Stimulated activated CD4-positive, alpha-beta T cell treated with anti-CD3 and anti-CD28 coated beads, Interleukin-4, amount 100 ng/mL, for 4 hours (primary cell): ENCODE measurements at regions not wholly inside any gene's neighbourhood (a gene's known extent, or its start where the extent isn't known, plus 50 kb on each side); places are given as distances from the start of the nearest gene placed in this dataset.

Source experiments
- DNase-seq, 2 experiments: peaks; one replicate each; pipeline ENCODE4 v3.0.0-alpha.2; 2020

DNA sequence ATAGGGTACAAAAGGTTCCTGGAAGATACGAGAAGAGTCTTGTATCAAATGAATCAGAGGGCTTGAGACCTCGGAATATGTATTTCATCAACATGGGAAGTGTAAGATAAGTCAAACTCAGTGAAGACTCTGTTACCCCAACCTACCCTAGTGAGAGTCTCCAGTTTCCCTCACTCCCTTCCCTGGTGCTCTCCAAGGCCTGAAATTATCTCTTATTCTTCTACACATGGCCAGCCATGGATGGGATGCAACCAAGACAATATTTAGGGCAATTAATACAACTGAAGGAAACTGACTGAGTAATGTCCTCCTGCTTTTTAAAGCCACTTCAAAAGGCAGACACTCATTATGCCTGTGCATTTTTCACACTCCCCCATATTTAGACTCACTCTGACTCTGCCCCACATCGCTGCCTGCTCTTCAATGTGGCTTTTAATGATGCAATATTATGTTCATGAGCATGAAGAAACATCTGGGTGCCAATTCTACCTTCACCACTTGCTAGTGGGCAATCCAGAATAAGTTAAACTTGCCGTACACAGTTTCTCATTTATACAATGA, 137.1 kb upstream of the THBS1 start:
- DNase-seq: no peak

DNA sequence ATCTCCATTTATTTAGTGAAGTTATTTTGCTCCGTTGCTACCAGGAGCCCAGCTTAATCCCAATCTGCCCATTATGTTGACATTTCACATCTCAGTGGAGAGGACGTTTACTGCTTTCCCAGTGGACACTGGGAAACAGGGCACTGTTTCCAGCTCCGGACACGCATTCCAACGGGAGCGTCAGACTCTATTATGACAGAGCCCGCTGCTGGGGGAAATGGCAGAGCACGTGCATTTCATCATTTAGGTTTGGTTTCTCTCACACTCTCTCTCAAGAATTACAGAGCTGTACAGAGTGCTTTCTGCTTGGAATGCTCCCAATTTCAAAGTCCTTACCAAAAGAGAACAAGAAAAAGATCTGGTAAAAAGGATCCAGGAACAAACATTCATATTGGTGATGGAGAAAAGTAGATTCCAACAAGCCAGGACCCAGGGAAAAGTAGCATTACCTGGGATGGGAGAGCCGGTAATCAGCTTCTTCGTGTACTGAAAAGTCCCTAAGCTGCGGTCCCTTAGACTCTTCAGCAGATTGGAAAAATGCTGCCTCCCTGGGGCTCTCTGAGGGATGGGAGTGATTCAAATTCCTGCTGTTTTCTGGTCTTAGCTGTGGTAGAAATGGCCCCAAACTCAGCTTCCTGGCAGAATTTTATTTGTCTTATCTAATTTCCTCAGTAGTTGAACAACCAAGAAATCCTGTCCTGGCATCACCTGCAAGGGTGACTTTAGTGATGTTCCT, 136.0 kb upstream of the THBS1 start:
- DNase-seq: no peak

DNA sequence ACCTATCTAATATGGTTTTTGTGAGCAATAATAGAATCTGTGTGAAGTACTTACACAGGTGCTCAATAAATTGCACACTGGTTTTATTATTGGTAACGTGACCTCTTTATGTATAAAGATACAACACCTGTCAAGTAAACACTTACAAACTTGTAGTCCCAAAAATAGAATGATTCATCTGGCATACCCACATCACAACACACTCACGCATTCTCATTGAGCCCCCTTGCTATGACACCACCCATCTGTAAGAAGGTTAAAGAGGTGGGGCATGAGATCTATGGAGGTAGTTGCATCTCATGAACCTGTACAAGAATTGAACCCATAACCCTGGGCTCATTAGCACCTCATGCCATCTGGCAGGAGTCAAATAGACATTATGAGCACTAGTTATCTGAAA, 134.9 kb upstream of the THBS1 start:
- no peak for DNase-seq

DNA sequence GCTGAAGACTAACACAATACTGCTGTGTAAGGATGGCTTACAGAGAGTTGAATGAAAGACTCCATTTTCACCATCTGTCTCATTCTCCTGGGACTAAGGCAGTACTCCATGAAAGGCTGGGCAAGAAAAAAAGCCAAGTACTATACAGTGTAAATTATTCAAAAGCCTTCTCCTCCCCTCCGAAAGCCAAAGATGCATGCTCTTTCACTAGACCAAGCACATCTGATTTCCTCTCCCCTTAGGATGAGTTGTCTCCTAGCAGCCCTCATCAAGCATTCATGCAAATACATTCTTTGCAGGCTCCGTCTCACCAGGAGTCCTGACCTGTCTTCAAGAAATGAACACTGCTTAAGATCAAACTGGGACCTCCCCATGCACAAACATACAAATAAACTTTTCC, 133.5 kb upstream of the THBS1 start:
- DNase-seq: no peak

DNA sequence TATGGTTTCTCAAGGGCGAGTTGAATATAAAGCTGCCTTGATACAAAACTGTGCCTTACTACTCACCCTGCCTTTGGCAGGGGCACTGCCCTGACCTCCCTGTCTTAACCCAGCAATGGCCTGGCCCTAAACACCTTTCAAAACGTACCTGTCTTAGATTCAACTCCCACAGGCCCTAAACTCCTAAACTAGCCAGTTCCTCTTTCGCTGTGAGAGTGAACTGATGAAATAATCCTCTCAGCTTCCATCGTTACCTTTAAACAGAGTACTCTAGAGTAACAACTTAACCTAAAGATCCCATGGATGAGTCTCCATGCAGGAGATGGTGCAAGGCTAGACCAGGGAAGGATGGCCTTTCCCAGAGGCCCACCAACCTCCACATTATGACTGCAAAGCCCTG, 133.0 kb upstream of the THBS1 start:
- no peak for DNase-seq

DNA sequence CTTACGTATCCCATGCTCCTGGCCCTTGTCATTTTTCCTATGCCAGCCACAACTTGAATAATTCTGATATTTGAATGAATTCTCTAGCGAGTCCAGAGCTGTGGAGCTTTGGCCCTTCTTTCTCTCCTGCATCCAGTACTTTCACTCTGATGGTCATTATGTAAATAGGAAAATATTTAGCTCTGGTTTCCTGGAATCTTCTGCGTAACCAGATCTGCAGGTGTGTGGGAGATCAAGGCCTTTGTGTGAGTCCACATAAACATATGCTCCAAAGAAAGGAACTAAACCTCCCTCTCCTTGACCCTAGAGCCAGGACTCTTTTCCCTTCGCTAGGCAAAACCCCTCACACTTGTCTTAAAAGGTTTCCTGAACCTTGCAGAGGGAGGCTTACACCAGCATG, 132.5 kb upstream of the THBS1 start:
- DNase-seq: no peak

DNA sequence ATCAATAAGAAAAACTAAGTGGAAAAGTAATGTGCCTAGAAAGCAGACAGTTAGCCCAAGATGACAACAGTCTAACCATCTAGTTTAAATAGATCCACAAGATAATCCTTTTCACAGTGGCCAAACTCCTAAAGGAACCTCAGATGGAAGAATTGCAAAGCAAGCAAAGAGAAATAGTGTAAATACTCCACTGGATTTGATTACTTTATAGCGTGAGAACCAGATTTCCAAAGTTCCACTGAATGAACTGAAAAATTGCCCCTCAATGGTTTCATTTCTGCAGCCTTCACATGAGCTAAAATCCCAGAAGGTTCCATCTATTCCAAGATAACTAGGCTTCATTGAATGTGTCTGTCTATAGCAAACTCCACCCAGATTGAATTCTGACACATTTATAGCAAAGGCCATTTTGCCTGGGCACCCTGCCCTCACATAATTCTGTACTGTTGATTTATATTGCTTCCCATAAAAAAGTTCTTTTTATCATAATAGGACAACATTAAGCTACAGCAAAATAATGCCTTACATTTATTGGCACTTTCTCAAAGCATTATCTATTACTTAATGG, 129.7 kb upstream of the THBS1 start:
- no peak for DNase-seq

DNA sequence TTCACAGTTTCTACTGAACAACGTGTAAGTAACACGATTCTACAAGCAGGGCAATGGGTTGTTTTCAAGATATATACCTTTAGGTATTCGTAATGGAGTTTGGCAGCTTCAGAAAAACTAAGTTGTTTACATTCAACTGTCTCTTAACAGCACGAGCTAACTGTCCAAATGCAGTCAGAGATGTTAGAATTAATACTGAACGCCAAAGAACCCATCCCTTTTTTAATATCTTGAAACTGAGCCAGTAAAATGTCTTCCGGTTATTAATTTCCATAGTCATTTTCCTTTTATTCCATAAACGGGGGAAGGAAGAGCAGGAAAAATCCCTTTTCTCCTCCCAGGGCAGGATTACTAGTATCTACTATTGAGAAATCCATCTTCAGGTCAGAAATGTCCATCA, 129.0 kb upstream of the THBS1 start:
- DNase-seq: no peak

DNA sequence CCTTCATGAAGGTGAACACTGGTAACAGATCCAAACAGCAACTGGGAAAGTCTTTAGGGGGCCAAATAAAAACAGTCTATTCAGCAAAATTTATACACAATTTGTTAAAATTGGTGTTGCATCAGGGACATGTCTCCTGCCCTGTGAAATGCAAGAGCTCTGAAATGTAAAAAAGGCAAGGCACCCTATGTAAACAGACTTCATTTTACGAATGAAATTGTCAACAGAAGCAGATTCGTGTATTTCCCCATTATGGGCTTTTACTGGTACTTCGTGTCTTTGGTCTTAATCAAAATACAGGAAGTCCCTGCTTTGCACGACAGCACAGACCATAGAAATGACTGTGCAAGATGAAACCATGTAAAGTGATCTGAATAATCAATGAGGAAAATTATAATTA, 127.3 kb upstream of the THBS1 start:
- no peak for DNase-seq

DNA sequence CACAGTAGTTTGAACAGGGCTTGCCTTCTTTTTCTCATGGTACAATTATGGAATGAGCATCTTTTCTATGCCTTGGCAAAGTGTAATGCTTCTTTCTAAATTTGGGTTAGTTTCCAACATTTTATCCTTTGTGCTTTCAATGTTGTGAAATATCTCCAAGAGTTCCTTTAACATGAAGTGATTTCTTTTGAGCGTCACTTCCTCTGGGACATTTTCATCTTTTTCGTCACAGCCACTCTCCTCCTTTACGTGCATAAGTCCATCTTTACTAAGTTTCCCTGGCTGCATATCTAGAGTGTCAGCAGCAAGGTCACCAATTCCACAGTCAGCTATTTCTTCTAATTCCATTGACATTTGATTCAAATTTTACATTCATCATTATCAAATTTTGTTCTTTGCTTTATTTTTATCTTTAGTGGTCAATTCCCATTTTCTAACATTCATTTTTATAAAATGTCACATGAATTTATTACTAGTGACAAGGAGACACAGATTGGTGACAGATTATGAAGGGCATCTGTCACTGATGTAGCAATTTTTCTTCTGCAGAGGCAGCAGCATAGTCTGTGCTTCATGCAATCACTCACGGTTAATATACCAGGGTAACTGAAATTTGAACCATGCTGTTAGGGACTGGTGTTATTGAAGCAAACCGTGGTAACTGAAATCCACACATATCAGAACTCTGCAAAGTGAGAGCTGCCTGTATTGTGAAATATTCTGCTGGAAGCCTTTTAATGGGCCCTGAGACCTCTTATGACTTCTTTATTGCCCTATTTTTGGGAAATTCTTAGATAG, 126.5 kb upstream of the THBS1 start:
- no peak for DNase-seq

DNA sequence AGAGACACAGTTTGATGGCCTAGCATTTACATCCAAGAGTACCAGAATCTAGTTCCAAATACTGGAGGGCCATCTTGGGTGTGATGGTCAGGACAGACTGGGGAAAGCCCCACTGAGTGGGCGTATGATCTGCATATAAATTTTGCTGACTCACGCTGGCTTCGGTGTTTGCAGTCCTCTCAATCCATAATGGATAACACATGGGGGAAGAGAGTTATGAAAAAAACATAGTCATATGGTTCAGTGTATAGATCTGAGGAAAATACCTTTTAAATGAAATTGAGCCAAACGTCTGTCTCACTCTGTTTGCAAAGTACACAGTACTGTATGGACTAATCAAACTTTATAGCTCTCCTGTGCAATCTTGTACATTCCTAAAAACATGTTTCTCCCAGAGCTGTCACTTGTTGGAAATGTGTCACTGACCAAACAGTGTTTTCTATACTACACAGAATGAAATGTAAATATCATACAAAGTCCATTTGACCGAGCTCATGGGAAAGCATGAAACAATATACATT, 125.3 kb upstream of the THBS1 start:
- DNase-seq: no peak

DNA sequence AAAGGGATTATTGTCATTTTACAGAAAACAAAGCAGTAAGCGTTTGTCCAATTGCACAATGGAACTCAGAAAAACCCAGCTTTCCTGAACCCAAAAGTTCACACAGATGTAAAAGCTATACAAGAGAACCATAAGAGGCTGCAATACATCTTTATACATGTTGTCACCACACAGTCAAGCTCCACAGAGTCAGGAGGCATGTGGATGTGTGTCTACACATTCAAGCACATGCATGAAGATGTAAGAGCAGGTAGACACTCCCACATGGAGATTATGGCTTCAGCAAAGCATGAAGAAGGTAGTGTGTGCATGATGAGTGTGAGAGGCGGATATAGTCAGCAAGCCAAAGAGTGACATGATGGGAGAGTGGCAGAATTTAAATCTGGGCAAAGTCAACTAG, 124.7 kb upstream of the THBS1 start:
- DNase-seq: no peak

DNA sequence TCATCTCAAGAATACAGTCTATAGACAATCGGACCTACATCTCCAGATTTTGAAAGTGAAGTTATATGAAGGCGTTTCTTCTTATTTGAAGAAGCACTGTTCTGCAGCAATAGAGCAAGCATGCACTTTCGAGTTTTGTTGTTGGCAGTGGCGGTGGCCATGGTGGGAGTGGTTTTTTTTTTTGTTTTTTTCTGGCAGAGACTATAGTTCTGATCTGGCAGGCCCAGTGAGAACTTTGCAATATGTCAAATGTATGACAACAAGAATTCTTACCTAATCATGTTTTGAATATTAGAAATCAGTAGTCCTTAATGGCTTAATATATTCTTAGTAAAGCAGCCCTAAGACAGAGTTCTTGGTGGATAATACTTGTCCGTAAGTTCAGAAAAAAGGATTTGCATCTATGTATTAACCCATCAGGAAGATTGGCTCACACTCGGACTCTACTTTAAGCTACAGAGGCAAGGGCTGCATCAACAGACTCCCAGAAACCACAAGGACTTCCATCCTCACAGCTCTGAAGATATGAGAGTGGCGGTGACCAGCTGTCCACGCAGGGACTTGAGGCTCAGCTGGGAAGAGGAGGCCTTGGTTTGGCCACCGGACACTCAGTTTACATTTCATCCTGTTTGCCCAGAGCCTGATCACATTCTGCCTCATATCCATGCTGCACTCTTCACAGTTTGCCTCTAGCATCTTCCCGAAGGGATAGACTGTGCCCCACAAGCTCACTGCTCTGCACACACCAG, 124.1 kb upstream of the THBS1 start:
- no peak for DNase-seq

DNA sequence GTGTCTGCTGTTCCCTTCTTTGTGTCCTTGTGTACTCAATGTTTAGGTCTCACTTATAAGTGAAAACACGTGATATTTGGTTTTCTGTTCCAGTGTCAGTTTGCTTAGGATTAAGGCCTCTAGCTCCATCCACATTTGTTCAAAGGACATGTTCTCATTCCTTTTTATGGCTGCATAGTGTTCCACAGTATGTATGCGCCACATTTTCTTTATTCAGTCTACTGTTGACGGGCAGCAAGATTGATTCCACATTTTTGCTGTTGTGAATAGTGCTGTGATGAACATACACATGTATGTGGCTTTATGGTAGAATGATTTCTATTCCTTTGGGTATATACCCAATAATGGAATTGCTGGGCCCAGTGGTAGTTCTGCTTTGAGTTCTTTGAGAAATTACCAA, 122.7 kb upstream of the THBS1 start:
- DNase-seq: no peak

DNA sequence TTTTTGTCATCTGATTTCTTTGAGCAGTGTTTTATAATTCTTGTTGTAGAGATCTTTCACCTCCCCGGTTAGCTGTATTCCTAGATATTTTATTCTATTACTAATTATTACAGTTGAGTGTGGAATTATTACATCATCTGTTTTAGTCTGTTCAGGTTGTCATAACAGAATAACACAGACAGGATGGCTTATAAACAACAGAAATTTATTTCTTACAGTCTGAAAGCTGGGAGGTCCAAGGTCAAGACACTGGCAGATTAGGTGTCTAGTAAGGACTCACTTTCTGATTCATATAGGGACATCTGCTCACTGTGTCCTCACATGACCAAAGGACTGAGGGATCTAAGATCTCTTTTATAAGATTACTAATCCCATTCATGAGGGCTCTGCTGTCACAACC, 121.3 kb upstream of the THBS1 start:
- no peak for DNase-seq

DNA sequence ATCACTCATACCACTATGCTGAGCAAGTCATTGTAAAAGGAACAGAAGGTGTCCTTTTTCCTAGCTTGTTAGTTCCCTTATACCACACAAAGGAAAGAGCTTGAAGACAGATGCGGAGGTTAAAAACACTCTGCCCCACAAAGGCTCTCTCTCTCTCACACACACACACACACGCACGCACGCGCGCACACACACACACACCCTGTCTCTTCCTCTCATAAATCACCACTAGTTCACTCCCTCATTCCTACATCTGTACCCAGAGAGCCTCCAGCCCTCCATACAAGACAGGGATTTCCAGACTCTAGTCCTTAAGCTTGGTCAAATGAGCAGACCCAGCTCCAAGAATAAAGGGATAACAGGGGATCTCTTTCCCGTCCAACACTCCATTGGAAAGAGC, 120.1 kb upstream of the THBS1 start:
- DNase-seq: no peak

DNA sequence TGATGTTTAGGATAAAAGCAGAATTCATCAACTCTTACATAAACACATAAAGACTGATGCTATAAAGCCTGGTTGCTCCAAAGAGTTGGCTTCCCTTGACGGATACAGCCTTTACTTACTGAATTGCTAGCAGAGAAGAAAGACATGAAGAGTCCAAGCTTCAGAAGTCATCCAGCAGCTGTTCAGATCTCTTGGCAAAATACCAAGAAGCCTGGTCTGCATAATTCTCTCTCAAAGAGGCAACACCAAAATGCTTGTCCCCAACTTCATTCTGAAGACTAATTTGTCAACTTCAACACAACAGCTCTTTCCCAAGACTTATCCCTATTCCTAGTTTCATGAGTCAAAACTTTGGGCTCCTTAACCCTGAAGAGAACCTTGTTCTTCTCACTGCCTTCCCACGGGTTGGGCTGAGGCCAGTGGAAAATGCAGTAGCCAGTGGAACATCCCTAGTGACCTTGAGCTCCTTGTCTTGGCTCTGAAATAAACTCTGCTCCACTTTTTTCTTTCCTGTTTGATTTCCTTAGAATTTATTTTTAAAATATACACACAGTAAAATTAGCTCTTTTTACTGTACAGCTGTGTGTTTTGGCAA, 119.2 kb upstream of the THBS1 start:
- no peak for DNase-seq

DNA sequence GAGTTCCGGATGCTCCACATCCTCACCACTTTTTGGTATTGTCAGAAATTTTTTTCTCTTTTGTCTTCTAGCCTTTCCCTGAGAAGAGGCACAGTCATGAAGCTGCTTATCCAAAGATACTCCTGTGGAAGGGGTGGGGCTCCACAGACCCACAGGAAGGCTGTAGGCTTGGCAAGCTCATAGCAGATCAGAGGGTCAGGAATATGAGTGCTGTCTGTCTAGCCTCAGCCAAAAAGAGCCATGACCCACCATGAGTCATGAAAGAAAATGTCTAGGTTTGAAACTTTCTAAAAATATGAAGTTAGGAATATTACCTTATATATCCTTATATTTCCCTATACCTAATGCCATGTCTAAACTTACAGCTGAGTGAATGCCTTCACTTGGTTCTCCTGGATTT, 118.2 kb upstream of the THBS1 start:
- no peak for DNase-seq

DNA sequence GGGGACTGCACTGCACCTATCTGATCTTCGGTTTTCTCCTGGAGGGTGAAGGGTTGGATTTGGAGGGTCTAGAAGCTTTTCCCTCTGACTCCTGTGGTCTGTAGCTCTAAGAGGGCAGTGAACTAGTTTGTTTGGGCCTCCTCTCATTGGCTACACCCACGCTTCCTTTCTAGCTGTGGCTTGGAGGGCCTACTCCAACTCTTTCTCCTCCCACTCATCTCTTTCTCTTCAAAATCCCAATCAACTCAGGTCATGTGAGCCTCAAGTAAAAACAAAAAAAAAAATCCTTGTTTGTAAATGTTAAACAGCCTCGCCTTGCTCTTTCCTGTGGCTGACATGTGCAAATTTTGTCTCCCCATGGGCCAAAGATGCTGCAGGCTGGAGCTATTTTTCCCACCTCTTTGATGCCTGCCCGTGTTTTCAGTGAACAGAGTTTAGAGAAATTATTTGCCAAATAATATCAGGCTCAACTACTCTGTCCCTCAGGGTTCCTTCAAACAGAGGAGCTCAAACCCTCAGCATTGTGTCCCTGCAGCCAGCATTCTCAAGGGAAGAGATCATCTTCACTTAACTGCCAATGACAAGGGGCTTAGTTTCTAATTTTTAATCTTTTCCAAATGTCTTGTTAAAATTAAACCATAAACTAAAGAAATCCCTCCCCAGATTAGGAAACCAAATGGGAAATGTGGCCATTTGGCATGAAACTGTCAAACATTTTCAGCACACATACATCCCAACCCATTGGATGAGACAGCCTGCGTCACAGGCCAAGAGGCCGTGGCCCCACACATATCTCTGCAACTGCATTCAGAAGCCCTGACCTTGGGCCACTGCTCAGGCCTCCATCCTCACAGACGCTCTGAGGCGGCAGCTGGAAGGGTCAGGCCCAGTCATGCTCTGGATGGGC, 114.8 kb upstream of the THBS1 start:
- no peak for DNase-seq

DNA sequence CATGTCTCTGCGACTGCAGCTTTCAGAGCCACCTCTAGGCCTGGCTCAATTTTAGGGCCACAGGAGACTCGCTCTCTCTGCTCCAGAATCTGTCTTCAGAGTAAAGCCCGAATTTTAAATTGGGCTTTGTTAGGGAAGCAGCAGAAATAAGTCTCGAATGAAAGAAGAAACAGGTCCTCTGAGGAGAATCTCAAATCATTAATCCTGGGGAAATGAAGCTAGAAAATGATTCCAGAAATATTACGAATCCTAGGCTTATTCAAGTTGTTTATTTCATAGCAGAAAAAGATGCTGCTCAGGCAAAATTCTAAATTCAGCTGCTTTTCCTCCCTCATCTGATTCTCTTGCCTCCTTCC, 114.2 kb upstream of the THBS1 start:
- DNase-seq: no peak

DNA sequence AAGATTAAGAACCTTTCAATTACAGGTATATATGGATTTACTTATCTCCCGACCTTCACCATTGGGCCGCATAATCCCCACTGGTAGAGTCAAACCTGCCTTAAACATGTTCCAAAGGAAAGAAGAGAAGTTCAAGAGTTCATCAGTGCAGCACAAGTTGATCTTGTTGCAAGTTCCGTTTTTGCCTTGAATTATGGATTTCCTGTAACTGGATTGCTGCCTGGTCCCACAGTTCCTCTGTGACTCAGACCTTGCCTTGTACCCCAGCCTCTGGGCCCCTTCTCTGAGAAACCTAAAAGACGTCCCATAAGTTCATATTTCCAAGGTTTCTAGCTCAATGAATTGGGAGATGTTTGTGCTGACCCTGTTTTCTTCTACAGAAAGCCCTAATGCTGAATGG, 112.5 kb upstream of the THBS1 start:
- DNase-seq: no peak

DNA sequence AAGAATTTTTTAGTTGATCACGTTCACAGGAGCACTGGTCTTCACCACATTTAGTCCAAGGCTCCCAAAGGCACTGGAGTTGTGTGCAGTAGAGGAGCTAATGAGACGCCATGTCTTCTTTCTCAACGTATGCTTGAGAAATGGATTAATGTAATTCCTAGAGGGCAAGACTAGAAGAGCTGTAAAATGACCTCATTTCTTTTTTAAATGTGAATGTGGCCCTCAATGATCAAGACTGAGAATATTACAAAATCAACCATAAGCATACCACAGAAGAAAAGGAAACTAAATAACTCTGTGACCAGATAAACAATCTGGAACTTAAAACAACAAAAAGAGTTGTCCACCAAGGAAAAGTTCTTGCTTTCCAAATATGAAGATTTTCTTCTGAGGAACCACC, 112.1 kb upstream of the THBS1 start:
- no peak for DNase-seq
